ENCODE measurements at regions not wholly inside any gene's neighbourhood (a gene's known extent, or its start where the extent isn't known, plus 50 kb on each side); places are given as distances from the start of the nearest gene placed in this dataset.
A peak's percentile ranks its signal among the peaks of the same experiment; 100 is the strongest.

DNA sequence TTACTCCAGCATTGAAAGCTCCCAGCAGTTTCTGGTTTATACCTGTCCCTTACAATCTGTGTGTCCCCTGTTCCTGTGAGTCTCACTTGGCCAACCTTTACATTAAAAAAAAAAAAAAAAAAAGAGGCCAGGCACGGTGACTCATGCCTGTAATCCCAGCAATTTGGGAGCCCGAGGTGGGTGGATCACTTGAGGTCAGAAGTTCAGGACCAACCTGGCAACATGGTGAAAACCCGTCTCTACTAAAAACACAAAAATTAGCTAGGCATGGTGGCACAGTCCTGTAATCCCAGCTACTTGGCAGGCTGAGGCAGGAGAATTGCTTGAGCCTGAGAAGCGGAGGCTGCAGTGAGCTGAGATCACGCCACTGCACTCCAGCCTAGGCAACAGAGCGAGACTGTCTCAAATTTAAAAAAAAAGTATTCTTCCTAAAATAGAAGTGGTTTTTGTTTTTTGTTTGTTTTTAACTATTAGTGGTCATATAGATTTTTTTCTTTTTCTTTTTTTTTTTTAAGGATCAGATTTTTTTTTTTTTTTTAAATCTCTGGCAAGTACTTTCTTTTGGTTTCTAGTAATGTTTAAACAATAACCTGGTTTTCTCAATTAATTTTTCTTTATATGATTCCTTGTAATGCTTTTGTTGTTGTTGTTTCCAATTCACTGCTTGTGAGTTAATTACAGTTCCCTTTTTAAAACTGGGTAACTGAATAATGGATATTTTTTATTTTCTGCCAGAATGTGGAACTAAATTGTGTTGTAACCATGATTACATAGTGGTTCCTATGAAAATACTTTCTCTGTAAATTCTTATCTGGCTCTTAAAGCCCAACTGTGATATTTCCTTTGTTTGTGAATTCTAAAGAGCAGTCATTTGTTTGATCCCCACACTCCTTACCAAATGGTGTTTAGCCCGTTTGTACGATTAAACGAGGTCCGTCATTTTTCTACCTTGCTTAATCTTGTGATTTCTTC lies 116.8 kb downstream of the CTAGE1 start:
- peak; percentile 33 for DNase-seq
- Histone ChIP-seq H3K4me3 (peak overlapping the region; percentile 22; the same call in 1 of the 2 replicates), H2AFZ (no peak overlapping the region), H3K27ac (no peak overlapping the region), H3K4me2 (ENCODE audit: unreplicated experiment) (peak overlapping the region; percentile 43), H3K9me3 (ENCODE audit: low read depth) (no peaks in the 10 kb centered on the region), H3K27me3 (replicated peaks; ENCODE audit: insufficient read depth) (no peaks in the 10 kb centered on the region), H4K20me1 (ENCODE audit: insufficient read depth) (no peaks in the 10 kb centered on the region), H3K9me2 (ENCODE audit: insufficient read depth) (no peaks in the 10 kb centered on the region), H3K36me3 (ENCODE audit: low read depth) (no peaks in the 10 kb centered on the region), H3F3A (ENCODE audit: insufficient read depth) (no peaks in the 10 kb centered on the region), H3K4me1 (ENCODE audit: insufficient read depth) (peaks cover 7% of the 10 kb centered on the region), H3K9ac (no peak overlapping the region), H3K79me2 (ENCODE audit: insufficient read depth) (no peaks in the 10 kb centered on the region)
- in situ Hi-C loops (cut with MboI) = no loop called here
- no peak for TF ChIP-seq EZH2 (IDR thresholded peaks at IDR 0.05; ENCODE audit: insufficient read depth, poor library complexity, severe bottlenecking)
- no peak for TF ChIP-seq EZH2phosphoT487 (IDR thresholded peaks at IDR 0.05; ENCODE audit: insufficient read depth, low read depth)
- 43 to 44% methylated on average over 10 of the region's 10 CpGs for WGBS, 2 experiments (ENCODE audit: low coverage in 1 of 2, low lambda C conversion rate in 2 of 2, missing lambda C conversion rate in 2 of 2)

DNA sequence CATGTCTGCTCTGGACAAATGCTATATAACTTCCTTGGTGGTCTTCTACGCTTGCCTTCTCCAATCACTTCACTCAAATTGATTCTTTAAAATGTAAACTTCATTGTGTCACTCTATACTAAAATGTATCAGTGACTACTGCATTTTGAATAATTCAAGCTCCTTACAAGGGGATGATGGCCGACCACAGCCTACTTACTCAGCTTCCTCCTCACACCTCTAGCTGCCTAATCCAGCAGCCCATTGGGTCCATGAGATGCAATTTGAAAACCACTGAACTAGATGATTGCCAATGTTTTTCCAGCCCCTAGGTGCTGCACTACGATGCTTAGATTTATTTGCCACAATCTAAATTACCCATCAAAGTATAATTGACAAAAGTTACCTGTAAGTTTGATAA lies 120.7 kb downstream of the CTAGE1 start:
- H3K9me2 ChIP-seq (ENCODE audit: insufficient read depth) = no peaks in the 10 kb centered on the region
- H3K9me3 ChIP-seq (ENCODE audit: low read depth) = no peaks in the 10 kb centered on the region
- H3K4me1 ChIP-seq (ENCODE audit: insufficient read depth) = peaks cover 15% of the 10 kb centered on the region
- H3K27ac ChIP-seq = no peak overlapping the region
- H3K36me3 ChIP-seq (ENCODE audit: low read depth) = no peaks in the 10 kb centered on the region
- 64 to 71% methylated on average over 3 of the region's 3 CpGs for WGBS, 2 experiments (ENCODE audit: low coverage in 1 of 2, low lambda C conversion rate in 2 of 2, missing lambda C conversion rate in 2 of 2)
- no peak for DNase-seq
- H4K20me1 ChIP-seq (ENCODE audit: insufficient read depth) = no peaks in the 10 kb centered on the region
- no peak overlapping the region for H3K4me3 ChIP-seq
- H3K79me2 ChIP-seq (ENCODE audit: insufficient read depth) = no peaks in the 10 kb centered on the region
- no peak overlapping the region for H3K9ac ChIP-seq
- H3F3A ChIP-seq (ENCODE audit: insufficient read depth) = no peaks in the 10 kb centered on the region
- TF ChIP-seq EZH2phosphoT487 (IDR thresholded peaks at IDR 0.05; ENCODE audit: insufficient read depth, low read depth) (no peak), EZH2 (IDR thresholded peaks at IDR 0.05; ENCODE audit: insufficient read depth, poor library complexity, severe bottlenecking) (no peak)
- H3K27me3 ChIP-seq (replicated peaks; ENCODE audit: insufficient read depth) = no peaks in the 10 kb centered on the region
- in situ Hi-C loops (cut with MboI) = no loop called here
- H3K4me2 ChIP-seq (ENCODE audit: unreplicated experiment) = no peak overlapping the region
- no peak overlapping the region for H2AFZ ChIP-seq

- no peak for DNase-seq
- in situ Hi-C loops (cut with MboI) = no loop called here
- H4K20me1 ChIP-seq (ENCODE audit: insufficient read depth) = no peaks in the 10 kb centered on the region
- no peaks in the 10 kb centered on the region for H3K79me2 ChIP-seq (ENCODE audit: insufficient read depth)
- no peaks in the 10 kb centered on the region for H3K9me3 ChIP-seq (ENCODE audit: low read depth)
- no peak overlapping the region for H3K9ac ChIP-seq
- H3F3A ChIP-seq (ENCODE audit: insufficient read depth) = no peaks in the 10 kb centered on the region
- H3K27me3 ChIP-seq (replicated peaks; ENCODE audit: insufficient read depth) = no peaks in the 10 kb centered on the region
- no peak overlapping the region for H3K27ac ChIP-seq
- H2AFZ ChIP-seq = no peak overlapping the region
- H3K36me3 ChIP-seq (ENCODE audit: low read depth) = no peaks in the 10 kb centered on the region
- H3K4me3 ChIP-seq = no peak overlapping the region
- peaks cover 15% of the 10 kb centered on the region for H3K4me1 ChIP-seq (ENCODE audit: insufficient read depth)
- WGBS, 2 experiments (ENCODE audit: low coverage in 1 of 2, low lambda C conversion rate in 2 of 2, missing lambda C conversion rate in 2 of 2) = 90 to 91% methylated on average over 3 of the region's 3 CpGs
- no peak for TF ChIP-seq EZH2phosphoT487 (IDR thresholded peaks at IDR 0.05; ENCODE audit: insufficient read depth, low read depth)
- no peak for TF ChIP-seq EZH2 (IDR thresholded peaks at IDR 0.05; ENCODE audit: insufficient read depth, poor library complexity, severe bottlenecking)
- H3K4me2 ChIP-seq (ENCODE audit: unreplicated experiment) = no peak overlapping the region
- no peaks in the 10 kb centered on the region for H3K9me2 ChIP-seq (ENCODE audit: insufficient read depth)
Observed at GRCh38 chr18:22296304-22296703, 121.4 kb downstream of the CTAGE1 start.

DNA sequence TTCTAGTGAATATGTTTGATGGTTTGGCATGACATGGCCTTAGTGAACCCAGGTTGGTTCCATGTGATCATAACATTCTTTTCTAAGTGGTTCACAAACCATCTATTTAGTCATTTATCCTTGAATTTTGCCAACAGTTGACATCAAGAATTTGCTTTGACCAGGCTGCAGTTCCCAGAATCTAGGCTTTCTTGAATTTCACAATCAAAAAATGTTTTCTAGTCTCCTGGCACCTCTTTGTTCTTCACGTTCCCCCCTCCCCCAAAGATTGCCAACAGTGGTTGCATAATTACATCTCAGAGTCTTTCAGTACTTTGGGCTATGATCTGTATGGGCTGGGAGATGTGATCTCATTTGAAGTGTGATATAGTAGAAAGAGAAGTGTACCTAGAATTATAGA lies 124.0 kb downstream of the GATA6 start:
- H3K36me3 ChIP-seq (ENCODE audit: low read depth) = no peaks in the 10 kb centered on the region
- H3K4me3 ChIP-seq = no peak overlapping the region
- peaks cover 8% of the 10 kb centered on the region; the same call in 1 of the 2 replicates for H3K4me1 ChIP-seq (ENCODE audit: insufficient read depth)
- no peaks in the 10 kb centered on the region for H3K79me2 ChIP-seq (ENCODE audit: insufficient read depth)
- no peaks in the 10 kb centered on the region for H3K9me2 ChIP-seq (ENCODE audit: insufficient read depth)
- no peak overlapping the region for H3K9ac ChIP-seq
- H3K27me3 ChIP-seq (replicated peaks; ENCODE audit: insufficient read depth) = no peaks in the 10 kb centered on the region
- H3K9me3 ChIP-seq (ENCODE audit: low read depth) = no peaks in the 10 kb centered on the region
- WGBS, 2 experiments (ENCODE audit: low coverage in 1 of 2, low lambda C conversion rate in 2 of 2, missing lambda C conversion rate in 2 of 2) = 0 to 10% methylated on average over 1 of the region's 1 CpG
- no peaks in the 10 kb centered on the region for H3F3A ChIP-seq (ENCODE audit: insufficient read depth)
- peak; percentile 66 for DNase-seq
- in situ Hi-C loops (cut with MboI) = no loop called here
- H4K20me1 ChIP-seq (ENCODE audit: insufficient read depth) = no peaks in the 10 kb centered on the region
- no peak overlapping the region for H3K4me2 ChIP-seq (ENCODE audit: unreplicated experiment)
- TF ChIP-seq EZH2 (IDR thresholded peaks at IDR 0.05; ENCODE audit: insufficient read depth, poor library complexity, severe bottlenecking) (no peak), EZH2phosphoT487 (IDR thresholded peaks at IDR 0.05; ENCODE audit: insufficient read depth, low read depth) (no peak)
- no peak overlapping the region for H3K27ac ChIP-seq
- H2AFZ ChIP-seq = no peak overlapping the region
